ENCODE measurements at regions not wholly inside any gene's neighbourhood (a gene's known extent, or its start where the extent isn't known, plus 50 kb on each side); places are given as distances from the start of the nearest gene placed in this dataset.
"Not testable (repeated sequence)": the region's sequence is repeated elsewhere in the genome, so short reads cannot be mapped to it uniquely, and the experiment has no call there.

DNA sequence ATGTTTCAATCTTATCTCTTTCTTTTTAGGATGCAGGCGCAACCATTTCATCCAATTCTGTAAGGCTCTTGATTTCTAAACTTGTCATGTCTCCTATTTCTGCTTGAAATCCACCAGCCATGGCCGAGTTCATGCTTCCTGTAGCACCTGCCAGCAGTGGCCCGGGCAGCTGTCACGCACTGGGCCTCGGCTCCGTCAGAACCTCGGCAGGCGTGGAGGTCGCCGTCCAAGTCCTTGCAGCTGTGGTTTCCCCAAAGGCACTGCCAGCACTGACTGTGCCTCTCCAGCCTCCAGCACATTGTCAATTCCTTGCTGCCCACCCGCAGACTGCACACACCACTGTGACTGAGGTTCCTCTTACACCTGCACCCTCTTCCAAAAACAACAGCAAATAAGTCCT, 188.7 kb upstream of the SALL3 start:
- DNase-seq = no peak

DNA sequence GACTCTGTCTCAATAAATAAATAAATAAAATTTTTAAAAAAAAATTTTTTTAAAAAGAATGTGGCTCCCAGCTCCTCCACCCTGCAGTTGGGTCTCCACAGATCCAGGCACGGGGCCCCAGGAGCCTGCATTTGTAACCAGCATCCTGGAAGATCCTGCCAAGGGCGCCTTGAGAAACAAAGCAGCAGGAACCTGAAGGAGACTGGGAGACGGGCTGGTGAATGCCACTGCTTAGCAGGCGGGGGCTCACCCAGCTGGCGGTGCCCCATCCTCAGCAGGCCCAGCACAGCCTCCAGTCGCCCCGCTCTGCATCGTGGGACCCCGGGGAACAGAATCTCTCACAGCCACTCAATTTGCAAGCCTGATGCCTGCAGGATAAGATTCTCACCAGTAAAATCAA, 187.5 kb upstream of the SALL3 start:
- no peak for DNase-seq

DNA sequence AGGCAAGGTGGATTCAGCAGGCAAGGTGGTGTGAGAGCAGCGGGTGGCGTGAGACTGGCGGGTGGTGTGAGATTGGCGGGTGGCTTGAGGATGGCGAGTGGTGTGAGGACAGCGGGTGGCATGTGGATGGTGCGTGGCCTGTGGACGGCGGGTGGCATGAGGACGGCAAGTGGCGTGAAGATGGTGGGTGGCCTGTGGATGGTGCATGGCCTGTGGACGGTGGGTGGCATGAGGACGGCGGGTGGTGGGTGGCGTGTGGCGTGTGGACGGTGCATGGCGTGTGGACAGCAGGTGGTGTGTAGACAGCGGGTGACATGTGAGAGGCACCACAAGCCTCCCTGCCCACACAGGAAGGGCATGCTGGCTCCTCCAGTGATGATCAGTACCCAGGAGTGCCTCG, 186.9 kb upstream of the SALL3 start:
- no peak for DNase-seq

DNA sequence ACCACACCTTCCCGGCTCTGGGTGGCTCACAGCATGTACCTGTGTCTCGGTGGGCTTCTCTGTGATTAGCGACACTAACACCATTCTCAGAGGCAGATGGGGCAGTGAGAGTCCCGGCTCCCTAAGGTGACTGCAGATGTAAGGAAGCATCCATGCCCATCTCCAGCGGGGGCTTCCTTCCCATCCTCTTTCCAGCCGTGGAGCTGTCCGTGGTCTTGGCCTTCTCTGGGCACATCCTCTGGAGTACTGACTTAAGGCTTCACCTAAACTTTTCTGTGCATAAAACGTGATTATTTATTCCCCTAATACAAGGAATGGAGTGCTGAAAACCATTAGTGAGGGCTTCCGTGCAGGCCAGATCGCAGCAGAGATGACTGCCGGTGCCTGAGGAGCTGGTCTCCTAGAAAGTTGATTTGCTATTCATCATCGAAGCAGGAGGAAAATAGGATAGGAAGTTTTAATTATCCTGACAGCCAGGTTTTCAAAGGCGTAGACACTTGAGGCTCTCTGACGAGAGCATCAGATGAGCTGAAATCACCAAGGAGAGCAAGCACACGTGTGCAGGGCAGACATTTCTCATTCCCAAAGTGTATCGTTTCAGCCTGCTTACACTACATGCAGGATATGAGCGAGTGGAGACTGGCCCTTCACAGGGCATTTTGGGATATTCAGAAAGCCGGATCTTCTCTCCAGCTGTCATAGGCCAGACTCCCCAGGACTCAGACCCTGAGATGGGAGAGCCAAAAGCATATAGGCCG, 186.1 kb upstream of the SALL3 start:
- DNase-seq = no peak

DNA sequence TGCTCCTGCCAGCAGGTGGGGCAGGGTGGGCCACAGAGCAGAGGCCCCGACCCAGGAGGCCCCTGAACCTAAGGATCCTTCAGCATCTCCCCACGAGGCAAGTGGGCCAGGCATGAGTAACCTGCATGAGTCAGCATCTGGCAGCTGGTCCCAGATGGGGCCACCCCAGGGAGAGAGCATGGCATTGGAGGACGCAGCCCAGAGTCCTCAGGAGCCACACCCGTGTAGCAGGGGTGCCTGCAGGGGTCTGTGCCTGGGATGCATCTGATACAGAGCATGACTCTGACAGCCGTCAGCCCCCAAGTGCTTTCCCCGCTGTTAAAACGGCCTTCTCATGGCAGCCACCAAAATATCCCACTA, 185.6 kb upstream of the SALL3 start:
- DNase-seq = no peak

DNA sequence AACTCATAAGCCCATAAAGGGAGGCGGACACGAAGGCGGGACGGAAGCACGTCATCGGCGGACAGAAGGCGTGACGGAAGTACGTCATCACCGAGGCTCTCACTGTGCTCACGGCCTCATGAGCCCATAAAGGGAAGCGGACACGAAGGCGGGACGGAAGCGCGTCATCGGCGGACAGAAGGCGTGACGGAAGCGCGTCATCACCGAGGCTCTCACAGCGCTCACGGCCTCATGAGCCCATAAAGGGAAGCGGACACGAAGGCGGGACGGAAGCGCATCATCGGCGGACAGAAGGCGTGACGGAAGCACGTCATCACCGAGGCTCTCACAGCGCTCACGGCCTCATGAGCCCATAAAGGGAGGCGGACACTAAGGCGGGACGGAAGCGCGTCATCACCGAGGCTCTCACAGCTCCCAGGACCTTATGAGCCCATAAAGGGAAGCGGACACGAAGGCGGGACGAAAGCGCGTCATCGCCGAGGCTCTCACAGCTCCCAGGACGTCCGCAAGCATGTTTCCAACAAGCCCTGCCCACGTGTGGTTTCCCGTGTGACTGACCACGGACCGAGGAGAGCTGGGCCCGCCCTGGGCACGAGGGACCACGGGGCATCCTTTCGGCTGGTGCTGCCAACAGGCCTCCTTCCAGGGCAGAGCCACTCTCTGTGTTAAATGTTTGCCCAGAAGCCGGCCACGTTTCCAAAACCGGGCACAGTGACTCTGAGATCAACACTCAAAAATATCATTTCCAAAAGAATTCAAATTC, 182.7 kb upstream of the SALL3 start:
- no peak for DNase-seq

DNA sequence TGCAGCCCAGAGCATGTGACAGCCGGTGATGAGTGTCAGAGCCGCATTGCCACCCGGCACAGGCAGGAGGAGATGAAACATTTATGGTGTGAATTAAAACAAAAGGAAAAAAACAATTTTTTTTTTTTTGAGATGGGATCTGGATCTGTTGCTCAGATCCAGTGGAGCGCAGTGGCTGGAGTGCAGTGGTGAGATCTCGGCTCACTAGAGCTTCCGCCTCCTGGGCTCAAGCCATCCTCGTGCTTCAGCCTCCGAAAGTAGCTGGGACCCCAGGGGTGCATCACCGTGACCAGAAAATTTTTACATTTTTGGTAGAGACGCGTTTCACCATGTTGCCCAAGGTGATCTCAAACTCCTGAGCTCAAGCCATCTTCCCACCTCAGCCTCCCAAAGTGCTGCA, 182.1 kb upstream of the SALL3 start:
- DNase-seq = no peak

DNA sequence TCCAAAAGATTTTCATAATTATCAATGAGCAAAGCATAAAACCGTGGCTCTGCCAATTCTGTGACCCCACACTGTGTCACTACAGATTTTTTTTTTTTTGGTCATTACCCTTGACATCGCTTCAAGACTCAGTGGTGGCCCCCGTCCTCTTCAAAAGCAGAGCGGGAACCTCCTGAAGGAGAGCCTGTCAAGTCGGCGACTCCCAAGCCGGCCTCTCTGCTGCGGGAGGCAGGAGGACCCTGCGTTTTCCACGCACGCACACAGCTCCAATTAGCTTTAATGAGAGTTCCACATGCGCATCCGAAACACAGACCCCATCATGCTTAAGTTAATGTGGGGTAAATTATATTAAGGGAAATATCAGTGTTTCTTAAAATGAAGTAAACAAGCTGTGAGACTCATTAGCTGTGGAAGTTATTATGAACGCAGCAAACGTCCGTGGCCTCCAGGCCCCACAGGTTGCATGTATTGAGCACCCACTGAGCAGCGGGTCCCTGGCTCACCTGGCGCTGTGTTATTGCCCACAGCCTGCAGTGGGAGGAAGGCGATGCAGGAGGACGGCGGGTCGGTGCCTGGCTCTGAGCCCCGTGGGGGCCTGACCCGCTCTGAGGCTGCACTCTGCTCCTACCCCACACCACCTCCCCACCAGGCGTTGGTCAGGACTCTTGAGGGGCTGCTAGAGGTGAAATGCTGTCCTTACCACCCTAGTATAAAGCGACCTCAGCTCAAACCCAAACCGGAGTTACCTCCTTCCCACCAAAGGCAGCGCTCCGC, 181.0 kb upstream of the SALL3 start:
- no peak for DNase-seq

DNA sequence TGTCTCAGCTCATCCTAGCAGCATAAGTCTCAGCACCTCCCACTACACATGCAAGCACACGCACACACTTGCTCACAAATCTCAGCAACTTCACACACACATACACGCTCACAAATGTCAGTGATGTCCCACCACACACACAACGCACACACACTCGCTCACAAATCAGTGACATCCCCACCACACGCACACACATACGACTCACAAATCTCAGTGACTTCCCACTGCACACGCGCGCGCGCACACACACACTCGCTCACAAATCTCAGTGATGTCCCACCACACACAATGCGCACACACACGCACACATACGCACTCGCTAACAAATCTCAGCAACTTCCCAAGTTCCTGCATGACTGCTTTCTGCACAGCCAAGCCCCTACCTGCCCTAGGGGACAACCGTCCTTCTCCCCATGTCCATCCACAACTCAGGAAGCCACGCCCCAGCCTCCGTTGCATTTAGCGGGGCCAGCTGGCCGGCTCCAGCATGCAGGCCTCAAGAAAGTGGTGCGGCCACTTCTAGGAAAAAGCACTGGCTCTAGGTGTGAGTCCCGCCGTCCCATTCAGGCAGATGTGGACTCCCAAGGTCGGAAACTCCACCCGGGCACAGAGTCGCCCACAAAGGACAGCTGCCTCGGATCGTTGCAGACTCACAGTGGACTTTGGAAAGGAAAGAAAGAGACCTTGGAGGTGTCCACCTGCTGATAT, 180.1 kb upstream of the SALL3 start:
- no peak for DNase-seq

DNA sequence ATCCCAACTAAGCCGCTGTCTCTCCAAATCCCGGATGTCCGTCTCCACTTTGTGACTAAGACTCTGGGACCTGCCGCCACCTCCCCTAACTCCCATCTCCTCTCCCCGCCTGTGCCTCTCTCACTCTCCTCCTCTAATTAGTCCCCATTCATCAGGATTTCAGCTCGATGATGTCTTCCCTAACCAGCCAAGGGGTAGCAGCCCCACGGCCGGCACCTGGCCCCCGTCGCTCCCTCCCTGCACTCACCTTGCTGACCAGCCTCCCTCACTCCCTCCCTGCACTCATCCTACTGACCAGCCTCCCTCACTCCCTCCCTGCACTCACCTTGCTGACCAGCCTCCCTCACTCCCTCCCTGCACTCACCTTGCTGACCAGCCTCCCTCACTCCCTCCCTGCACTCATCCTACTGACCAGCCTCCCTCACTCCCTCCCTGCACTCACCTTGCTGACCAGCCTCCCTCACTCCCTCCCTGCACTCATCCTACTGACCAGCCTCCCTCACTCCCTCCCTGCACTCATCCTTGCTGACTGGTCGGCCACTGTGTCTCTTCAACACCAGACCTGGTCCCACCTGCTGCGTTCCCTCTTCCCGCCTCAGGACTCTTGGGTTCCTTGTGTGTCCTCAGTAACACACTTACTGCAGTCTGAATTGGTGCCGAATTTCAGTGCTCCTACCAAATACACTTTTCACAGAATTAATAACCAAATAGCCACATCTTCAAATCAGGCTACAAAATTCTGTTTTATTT, 179.3 kb upstream of the SALL3 start:
- DNase-seq = not testable (repeated sequence)

DNA sequence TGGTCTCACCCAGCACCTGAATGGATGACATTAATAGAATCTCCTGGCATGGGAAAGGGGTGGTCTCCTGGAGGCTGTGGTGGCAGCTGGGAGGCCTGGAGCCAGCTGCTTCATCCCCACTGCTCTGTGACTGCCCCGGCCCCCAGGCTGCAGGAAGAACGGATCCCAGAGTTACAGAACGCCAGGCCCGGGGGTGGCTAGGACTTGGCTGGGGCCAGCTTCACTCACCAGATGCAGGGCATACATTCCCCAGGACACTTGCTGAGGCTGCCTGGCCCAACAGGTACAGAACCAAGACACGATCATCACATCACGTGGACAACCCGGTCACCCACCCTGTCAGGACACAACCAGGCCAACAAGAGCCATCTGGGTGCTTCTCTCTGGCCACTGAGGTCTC, 178.6 kb upstream of the SALL3 start:
- no peak for DNase-seq

DNA sequence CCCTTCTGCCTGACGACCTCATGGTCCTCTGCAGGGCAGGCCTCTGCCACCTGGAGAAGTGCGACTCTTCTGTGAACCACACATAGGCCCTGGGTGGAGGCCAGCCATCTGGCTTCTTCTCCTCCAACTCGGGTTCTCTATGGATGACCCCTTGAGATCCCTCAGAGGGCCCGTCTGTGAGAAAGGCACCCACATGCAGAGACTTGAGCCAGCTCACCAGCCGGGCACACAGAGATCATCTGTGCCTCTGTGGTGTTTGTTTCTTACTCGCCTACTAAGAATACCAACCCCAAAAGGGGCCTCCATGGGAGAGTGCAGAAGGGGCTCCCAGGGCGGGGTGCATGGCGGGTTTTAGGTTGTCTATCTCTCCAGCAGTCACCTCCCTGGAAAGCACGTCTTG, 176.5 kb upstream of the SALL3 start:
- no peak for DNase-seq

DNA sequence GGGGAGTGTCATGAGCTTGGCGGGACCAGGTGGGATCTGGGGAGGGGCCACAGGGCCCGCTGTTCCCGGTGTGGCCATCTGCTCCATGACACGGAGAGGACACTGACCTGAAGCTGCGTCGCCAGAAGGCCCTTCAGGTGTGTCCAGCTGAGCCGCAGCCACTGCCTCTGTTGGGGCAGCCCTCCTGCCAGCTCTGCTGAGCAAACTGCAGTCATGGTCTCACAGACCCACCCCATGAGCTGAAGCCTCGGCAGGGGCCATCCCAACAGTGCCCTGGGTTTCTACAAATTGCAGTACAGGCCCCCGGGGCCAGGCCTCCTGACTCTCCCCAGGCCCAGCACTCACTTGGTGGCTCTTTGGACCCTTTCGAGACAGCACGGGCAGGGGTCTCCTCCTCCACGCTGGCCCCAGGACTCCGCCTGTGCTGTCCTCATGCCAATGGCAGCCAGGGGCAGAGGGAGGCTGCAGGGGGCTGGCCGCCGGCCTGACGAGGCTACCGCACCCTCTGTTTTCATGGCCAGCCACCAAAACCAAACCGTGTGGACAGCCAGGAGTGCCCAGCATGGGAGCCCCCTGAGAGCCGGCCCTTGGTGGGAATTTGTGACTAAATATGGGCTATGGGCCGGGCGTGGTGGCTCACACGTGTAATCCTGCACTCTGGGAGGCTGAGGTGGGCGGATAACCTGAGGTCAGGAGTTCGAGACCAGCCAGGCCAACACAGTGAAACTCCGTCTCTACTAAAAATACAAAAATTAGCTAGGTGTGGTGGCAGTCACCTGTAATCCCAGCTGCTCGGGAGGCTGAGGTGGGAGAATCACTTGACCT, 175.2 kb upstream of the SALL3 start:
- DNase-seq = no peak

DNA sequence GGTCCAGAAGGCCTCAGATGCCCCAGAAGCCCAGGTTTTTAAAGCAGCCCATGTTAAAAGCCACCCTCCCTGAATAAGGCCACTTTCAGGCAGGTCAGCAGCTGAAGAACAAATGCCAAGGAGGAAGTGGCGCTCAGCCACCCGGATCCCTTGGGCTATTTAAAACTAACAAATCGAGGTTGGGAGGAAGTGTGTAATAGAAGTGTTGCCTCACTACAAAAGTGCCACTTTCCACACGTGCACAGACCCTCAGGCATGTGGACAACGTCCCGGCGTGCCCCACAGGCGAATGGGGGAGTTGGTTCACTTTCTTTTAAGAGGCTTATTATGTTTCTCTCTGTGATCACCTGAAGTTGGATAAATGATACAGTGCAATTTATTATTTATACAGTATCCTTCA, 173.8 kb upstream of the SALL3 start:
- peak; percentile 79 for DNase-seq

DNA sequence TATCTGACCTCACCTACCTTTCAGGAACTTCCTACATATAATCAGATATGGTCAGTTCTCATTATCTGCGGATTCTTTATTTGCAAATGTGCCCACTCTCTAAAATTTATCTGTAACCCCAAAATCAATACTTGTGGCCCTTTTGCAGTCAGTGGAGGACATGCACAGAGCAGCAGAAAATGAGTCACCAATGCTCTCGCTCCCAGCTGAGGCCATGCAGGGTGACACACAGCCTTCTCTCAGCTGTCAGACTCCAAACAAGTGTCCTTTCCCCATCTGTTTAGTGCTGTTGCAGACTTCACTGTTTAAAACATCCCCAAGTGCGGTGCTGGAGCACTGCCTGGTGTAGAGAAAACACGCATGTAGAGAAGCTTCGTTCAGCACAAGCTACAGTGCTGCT, 171.9 kb upstream of the SALL3 start:
- DNase-seq = no peak

DNA sequence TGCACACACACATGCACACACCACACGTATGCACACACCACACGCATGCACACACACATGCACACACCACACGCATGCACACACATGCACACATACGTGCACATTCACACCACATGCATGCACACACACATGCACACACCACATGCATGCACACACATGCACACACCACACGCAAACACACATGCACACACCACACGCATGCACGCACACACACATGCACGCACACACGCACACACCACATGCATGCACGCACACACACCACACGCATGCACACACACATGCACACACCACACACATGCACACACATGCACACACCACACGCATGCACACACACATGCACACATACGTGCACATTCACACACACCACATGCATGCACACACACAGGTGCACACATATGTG, 169.8 kb upstream of the SALL3 start:
- no peak for DNase-seq

DNA sequence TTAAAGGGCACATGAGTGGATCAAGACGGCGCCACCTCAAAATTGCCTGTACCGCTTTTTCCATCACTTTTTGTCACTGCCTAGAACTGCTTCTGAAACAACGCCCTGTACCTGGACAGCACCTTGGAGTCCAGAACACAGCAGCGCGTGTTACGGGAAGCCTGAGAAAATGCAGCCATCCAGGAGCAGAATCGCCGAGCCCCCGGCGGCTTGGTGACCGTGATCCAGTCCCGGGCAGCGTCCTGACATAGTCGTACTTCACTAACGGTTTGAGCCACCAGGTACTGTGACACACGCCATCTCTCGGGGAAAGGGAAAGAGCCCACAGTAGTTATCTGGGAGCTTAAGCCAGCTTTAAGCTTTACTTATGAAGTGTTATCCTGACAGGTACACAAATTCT, 168.9 kb upstream of the SALL3 start:
- DNase-seq = no peak

DNA sequence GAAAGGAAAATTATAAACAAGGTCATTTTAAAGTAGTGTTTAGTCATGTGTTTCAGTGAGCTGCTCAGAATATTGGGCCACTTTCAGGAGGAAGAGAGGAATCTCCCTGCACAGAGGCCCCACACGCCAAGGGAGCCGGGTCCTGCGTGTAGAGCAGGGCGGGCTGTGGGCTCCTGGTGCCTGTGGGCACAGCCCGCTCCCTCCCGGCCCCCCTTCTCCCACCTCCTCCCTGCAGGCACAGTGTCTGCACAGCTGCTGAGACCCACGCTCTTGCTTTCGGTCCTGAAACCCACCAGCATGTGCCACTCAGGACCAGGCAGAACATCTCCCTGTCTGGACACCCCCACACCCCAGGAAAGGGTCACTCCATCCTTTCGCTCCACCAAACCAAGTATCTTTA, 167.6 kb upstream of the SALL3 start:
- no peak for DNase-seq

DNA sequence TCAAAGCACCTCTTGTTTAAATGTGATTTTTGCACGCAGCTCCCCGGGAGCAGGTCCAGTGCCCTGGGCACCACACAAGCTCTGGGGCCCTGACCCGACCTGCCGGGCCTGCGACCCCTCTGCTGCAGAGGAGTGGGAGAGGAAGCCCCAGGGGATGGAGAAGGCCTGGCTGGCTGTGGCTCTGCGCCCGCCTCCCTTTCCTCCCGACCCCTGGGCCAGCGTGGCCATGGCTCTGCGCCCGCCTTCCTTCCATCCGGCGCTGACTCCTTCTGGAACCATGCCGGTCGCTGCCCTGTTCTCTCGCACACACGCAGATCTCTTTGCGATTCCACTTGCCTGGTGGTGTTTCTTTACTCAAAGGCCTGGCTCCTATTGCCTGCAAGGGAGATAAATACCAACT, 166.5 kb upstream of the SALL3 start:
- no peak for DNase-seq

DNA sequence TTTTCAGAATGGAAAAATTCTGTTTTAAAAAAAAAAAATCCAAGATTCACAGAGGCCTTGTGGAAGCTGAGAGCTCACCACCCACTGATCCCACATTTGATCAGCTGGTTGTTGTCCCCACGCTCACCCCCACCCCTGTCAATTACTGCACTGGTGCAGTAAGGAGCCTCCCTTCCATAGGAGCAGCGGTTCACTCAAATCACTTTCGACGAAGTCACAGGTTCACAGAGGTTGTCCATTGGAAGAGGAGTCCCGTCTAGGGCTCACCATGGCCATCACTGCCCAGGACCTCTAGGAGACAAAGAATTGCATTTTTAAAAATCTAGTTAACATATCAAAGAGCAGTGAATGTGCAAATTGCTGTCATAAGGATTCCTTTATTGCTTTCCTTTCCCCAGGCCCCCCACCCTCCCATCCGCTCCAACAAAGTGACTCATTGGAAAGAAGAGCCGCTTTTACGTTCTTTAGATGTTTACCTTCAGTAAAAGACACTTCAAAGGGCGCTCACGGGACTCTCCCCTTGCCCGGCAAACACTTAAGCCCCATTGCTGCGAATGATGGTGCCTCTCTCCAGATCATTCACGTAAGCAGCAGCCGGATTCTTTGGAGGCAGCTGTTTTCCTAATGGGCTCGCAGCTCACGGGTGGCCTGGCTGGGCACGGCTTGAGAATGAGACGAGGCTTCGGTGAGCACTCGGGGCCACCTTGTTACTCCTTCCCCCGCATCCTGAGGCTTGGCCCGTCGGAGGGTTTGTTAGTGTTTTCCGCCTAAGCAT, 165.5 kb upstream of the SALL3 start:
- DNase-seq = no peak

DNA sequence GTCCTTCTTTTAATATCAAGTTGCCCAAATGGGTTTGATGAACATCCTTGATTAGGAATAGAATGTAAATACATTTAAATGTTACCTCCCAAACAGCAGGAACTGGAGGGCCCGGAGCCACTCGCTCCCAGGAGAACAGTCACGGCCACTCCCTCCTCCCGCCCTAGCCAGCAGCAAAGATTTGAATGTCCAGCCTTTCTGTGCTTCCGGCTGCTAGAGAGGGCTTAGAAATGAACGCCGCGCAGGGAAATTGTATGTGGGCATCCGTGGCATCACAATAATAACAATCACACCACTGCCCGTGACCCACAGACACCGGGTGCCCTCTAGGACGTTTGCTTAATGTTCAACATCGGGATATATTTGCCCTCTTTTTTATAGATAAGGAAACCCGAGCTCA, 164.9 kb upstream of the SALL3 start:
- no peak for DNase-seq

Data from GF-D8 (cell line).